Activated CD8-positive, alpha-beta memory T cell treated with anti-CD3 and anti-CD28 coated beads, Interleukin-2, amount 50 U/mL, for 48 hours (primary cell): ENCODE measurements at regions not wholly inside any gene's neighbourhood (a gene's known extent, or its start where the extent isn't known, plus 50 kb on each side); places are given as distances from the start of the nearest gene placed in this dataset.
"Not testable (repeated sequence)": the region's sequence is repeated elsewhere in the genome, so short reads cannot be mapped to it uniquely, and the experiment has no call there.

ENCODE experiments used
- DNase-seq: peaks from one replicate; pipeline ENCODE4 v3.0.0-alpha.2; 2020

GRCh38 chr4:28116526-28117083 is 1256.0 kb downstream of the STIM2 start:
- not testable (repeated sequence) for DNase-seq

GRCh38 chr4:28117084-28117682 is 1256.5 kb downstream of the STIM2 start:
- DNase-seq = no peak

- no peak for DNase-seq
These were observed 1285.5 kb downstream of the STIM2 start for GRCh38 chr4:28146191-28146590.

DNA sequence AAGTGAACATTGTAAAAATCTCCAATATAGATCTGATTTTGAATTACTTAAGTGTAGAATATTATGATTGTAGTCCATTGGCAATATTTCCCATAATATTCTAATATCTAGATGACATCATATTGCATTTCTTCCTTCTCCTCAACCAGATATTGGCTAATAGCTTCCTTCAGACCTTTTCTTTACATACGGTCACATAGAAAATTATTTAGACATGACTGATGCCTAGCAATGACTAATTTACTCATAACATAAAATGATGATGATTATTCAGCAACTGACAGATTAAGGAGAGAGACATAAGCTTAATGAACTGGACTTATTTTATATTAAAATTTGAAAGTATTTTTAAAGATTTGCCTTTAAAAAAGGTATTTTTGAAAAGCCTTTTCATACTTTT is 1287.6 kb downstream of the STIM2 start:
- DNase-seq = no peak

DNA sequence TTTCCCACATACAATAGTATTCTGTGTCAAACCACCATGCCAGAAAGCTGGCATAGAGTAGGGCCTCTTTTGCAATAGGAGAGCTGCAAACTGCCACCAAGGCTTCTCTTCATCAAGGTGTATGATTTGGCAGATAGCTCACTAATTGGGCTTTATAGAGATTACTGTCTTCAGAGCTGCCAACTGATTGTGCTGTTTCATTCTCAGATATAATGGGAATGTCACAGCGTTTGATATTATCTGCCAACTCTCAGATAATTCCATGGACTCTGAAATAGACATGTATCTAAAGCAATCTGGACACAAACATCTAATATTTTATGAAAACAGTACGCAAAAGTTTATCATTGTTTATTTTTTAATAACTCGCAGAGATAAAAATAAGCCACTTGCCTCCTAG is 1289.1 kb downstream of the STIM2 start:
- no peak for DNase-seq

GRCh38 chr4:28151314-28151713 is 1290.7 kb downstream of the STIM2 start:
- DNase-seq = no peak

DNA sequence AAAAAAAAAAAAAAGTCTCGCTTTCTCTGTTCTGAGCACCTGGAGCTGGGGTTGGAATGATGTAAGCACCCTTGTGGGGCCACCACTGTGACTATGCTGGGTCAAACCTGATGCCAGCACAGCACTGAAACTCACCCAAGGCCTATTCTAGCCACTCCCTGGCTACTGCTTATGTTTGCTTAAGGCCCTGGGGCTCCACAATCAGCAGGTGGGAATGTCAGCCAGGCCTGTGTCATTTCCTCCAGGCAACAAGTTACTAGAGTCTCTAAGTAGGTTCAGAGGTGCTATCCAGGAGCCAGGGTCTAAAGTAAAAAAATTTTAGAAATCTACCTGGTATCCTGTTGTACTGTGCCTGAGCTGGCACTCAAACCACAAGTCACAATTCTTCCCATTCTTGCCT is 1306.8 kb downstream of the STIM2 start:
- DNase-seq = no peak

- no peak for DNase-seq
These were observed 1316.3 kb downstream of the STIM2 start for GRCh38 chr4:28176942-28177341.

DNA sequence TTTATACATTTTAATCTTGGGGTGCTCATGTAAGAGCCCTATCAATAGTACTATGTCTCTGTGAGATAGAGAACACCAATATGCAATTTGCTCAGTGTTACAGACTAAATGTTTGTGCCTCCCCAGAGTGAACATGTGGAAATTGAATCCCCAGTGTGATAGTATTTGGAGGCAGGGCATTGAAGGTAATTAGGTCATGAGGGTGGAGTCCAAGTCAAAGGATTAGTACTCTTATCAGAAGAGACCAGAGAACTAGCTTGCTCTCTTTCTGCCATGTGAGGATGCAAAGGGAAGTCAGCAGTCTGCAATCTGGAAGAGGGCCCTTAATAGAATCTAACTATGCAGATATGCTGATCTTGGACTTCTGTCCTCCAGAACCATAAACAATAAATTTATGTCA is 1317.0 kb downstream of the STIM2 start:
- DNase-seq = no peak

DNA sequence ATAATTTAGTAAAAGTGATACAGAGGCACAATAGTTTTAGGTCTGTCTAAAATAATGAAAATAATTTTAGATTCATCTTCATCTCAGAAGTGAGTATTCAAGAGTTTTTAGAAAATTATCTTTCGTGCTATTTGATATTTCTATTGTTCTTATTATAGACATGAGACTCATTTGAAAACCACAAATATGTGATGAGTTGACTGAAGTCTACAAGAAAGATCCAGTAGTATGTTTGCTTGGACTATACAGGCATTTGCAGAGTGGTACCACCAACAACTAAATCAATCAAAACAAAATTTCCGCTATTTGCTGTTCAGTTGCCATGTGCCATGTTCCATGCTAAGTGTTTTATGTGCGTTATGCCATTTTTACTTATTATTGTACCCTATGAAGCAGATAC is 1318.5 kb downstream of the STIM2 start:
- no peak for DNase-seq

- no peak for DNase-seq
These were observed 1348.8 kb downstream of the STIM2 start for GRCh38 chr4:28209371-28209924.

DNA sequence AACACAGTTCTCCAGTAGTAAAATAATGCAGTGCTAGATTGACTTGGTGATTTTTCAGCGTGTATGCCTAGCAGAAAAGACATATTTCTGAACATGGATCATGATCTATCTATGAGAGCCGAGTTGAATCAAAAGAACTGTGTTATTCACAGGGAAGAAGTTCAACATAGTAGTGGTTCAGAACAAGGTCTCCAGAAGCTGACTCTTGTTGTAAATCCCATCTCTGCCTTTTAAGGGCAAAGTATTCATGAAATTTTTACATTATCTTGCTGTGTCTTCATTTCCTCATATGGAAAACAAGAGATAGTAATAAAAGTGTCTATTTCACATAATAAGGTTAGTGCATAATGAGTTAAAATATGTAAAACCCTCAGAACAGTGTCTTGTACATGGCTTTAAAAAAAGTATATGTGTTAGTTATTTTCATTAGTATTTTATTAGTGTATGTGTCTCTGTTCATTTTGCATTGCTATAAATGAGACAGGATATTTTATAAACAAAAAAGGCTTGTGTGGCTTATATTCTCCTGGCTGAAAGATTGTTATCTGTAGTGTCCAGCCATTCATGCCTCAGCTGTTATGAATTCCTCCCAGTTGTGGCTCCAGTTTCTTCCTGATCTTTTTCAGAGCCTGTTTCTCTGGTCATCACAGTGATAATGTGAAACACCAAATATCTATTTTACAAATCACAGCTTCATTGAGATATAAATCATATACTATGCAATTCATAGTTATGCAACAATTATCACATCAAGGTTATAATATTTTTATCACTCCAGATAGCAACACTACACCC is 1351.2 kb downstream of the STIM2 start:
- no peak for DNase-seq

DNA sequence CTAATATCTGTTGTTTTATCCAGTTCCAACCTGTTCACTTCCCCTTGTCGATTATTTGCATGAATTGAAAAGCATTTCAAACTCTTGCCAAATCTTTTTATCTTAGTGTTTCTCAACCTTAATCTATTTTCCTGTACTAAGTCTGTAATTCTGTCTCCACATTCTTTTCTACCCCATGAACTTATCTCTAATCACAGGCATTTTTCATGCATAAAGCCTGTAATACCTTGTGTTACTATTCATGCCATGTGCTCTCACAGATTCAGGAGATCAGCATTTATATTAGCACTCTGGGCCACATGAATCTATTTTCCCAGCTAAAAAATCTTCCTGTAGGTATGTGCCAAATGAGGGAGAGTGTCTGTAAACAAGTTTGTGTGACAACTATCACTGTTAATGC is 1360.9 kb downstream of the STIM2 start:
- DNase-seq = no peak

DNA sequence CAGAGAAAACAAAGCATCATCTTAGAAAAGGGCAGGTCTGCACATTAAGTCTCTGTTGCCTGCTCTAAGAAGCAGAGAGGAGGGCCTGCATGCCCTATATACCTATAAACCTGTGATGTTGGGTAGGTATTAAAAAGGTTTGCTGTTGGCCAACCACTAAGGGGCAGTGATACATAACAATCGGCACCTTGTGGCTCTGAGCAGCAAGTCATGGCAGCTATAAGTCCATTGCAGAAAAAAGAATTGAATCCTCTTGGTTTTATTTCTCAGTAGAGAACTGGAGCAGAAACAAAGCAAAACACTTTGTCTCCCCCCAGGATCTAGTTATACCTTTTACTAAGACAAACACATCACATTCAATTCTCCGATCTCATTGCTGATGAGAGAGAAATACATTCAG is 1364.4 kb downstream of the STIM2 start:
- no peak for DNase-seq

DNA sequence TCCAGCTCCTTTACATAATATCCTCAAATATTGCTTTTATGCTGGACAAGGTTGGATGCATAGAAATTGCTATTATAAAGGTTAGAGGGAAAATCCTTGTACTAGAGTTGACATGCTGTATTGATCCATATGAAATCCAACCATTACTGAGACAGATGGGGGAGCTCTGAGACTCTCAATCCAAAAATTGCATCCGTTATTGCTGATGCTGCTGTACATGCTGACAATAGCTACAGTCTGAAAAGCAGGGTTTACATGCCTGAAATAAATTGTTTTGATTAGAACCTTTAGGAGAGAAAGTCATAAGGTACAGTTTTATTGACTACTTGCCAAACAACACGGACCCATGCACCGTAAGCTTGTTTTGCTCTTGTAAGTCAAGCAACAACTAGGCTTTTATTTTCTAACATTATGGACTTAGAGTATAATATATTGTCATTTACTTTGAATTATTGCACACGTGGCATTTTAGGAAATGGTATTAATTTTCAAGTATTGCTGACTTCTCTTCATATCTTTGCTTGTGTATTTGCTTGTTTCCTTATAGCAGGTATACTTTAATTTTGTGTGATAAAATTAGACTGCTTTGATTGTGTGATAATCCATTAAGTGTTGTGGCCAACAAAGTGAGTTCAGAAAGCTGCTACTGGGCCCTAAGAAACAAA is 1365.2 kb downstream of the STIM2 start:
- no peak for DNase-seq

GRCh38 chr4:28226962-28227361 is 1366.3 kb downstream of the STIM2 start:
- DNase-seq = no peak

GRCh38 chr4:28227764-28228163 is 1367.1 kb downstream of the STIM2 start:
- no peak for DNase-seq

- no peak for DNase-seq
These were observed 1368.2 kb downstream of the STIM2 start for GRCh38 chr4:28228561-28229491.

DNA sequence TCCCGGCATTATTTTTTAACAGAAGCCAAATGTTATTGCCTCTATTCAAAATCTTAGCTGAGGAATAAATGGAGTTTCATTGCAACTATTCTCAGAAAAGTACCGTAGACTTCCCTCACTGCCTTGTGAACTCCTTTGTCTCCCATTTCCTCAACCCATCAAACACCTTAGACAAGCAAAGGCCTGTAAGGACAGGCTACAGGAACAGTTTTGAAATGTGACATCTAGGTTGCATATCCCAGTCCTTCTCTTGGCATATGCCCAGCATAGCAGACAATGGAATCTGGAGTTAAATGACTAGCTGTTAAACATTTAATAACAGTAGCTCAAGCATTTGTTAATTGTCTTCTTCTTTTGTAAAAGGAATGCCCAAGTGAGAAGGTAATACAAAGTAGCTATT is 1371.7 kb downstream of the STIM2 start:
- no peak for DNase-seq

DNA sequence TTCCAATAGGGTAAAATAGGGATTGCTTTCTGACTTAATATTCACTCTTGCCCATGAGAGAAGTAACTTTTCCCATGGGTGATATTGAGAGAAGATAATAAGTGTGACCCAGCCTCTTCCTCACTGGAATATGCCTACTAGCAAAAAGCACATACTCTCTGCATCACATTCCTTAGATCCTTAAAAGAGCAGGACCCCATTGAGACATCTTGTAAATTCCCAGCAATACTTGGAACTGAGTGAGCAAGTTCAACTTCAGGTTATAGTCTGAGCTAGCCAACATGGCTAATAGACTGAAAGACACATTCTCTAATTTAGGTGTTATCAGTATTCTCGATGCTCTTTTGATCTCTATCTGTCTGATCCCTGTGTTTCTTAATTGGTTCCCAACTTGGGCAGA is 1372.3 kb downstream of the STIM2 start:
- no peak for DNase-seq

GRCh38 chr4:28233724-28234123 is 1373.1 kb downstream of the STIM2 start:
- no peak for DNase-seq

- no peak for DNase-seq
These were observed 1378.2 kb downstream of the STIM2 start for GRCh38 chr4:28238876-28239275.
